Neural progenitor cell (in vitro differentiated cells): ENCODE measurements at regions not wholly inside any gene's neighbourhood (a gene's known extent, or its start where the extent isn't known, plus 50 kb on each side); places are given as distances from the start of the nearest gene placed in this dataset.

Source experiments
- CTCF ChIP-seq: fragments of 200-600 bp; sonication (generic); IDR thresholded peaks from 2 replicates; pipeline ENCODE4 v1.5.1; 2017; ENCODE audit warnings: antibody characterized with exemption, mild to moderate bottlenecking
- EZH2 ChIP-seq: fragments of 200-600 bp; sonication (generic); IDR thresholded peaks from 2 replicates; pipeline ENCODE4 v1.6.1; 2017; ENCODE audit warnings: antibody characterized with exemption, mild to moderate bottlenecking, moderate library complexity
- EZH2phosphoT487 ChIP-seq: fragments of 200-600 bp; sonication (generic); IDR thresholded peaks from 2 replicates; pipeline ENCODE4 v1.6.1; 2017; ENCODE audit warnings: antibody characterized with exemption

DNA sequence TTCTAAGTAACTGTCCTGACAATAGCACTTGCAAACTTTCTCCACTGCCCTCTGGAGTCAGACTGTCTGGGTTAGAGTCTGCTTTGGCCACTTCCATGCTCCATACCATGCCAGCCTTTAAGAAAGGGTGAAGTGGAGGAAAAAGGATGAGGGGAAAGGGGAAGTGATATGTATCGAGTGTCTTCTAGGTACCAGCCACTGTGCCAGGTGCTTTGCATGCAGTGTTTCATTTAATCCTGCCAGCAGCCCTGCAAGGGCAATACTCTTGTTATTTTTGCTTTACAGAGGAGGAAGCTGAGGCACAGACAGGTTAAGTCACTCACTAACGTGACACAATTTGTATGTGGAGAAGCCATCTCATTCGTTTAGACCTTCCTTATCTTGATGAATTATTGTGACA is 55.6 kb downstream of the RTL9 start:
- TF ChIP-seq CTCF (no peak), EZH2 (no peak), EZH2phosphoT487 (no peak)
